PC-9 (cell line): ENCODE measurements at regions not wholly inside any gene's neighbourhood (a gene's known extent, or its start where the extent isn't known, plus 50 kb on each side); places are given as distances from the start of the nearest gene placed in this dataset.

ENCODE experiments used
- CTCF ChIP-seq: fragments of 200-600 bp; sonication (generic); conservative IDR thresholded peaks from 2 replicates; pipeline ENCODE4 v1.6.1; 2017; ENCODE audit warnings: mixed run types, antibody characterized with exemption, mild to moderate bottlenecking, moderate library complexity
- EZH2 ChIP-seq: fragments of 200-600 bp; sonication (generic); IDR thresholded peaks from 2 replicates; pipeline ENCODE4 v1.8.0; 2017; ENCODE audit warnings: antibody characterized with exemption, low read depth

GRCh38 chr10:61063901-61064300 lies 119.9 kb upstream of the RHOBTB1 start:
- no peak for TF ChIP-seq CTCF
- no peak for TF ChIP-seq EZH2
